H7 (cell line): ENCODE measurements at regions not wholly inside any gene's neighbourhood (a gene's known extent, or its start where the extent isn't known, plus 50 kb on each side); places are given as distances from the start of the nearest gene placed in this dataset.
"Not testable (repeated sequence)": the region's sequence is repeated elsewhere in the genome, so short reads cannot be mapped to it uniquely, and the experiment has no call there.

Experiments used
- DNase-seq: peaks from one replicate; pipeline ENCODE4 v3.0.0; 2012
- H3K27me3 ChIP-seq: 2 replicates; pipeline ENCODE4 v1.6.0; 2011; ENCODE audit warnings: mild to moderate bottlenecking, low read length; ENCODE audit not compliant: control insufficient read depth, insufficient read depth
- H3K36me3 ChIP-seq: replicated peaks from 2 replicates; pipeline ENCODE4 v1.5.1; 2011; ENCODE audit warnings: low read length; ENCODE audit not compliant: control insufficient read depth, insufficient read depth
- H3K4me3 ChIP-seq: 2 replicates; pipeline ENCODE4 v1.5.1; 2011; ENCODE audit warnings: low read depth, mild to moderate bottlenecking, control low read depth, low read length, moderate library complexity; ENCODE audit not compliant: insufficient read depth

DNA sequence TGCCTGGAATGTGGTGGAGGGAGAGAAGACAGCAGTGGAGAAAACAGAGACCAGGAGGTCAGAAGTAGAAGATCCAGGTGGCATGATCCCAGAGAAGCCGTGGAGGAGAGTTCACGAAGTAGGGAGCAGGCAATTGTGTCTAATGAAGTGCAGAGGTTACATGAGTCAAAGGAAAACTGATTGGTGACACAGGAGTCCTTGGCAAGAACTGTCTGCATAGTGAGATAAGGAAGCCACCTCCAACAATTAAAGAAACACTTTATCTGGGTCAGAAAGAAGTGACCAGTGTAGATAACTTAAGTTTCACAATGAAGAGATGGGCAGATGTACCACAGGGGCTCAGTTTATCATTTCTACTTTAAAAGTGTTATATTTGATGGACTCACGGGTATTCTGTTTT, 57.0 kb upstream of the PTH start:
- no peak for DNase-seq
- H3K27me3 ChIP-seq: no peaks in the 10 kb centered on the region
- H3K36me3 ChIP-seq: no peaks in the 10 kb centered on the region
- no peak overlapping the region for H3K4me3 ChIP-seq

DNA sequence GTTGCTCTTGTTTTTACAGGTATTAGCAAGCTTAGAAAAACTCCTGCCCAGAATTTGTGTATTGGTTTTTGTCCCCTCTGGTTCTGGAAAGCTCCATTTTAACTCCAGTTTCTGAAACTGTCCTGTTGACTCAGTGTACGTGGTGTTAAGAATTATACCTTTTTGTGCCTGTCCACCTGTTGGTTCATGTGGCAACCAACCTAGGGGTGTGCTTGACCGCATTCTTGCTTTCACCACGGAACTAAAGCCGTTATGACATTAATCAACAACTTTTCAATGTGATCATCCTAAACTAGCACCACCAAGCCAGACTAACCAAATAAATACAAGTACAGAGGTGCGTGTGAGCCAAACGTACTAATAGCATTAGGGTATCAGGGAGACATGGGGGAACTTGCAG, 56.0 kb upstream of the PTH start:
- no peak for DNase-seq
- Histone ChIP-seq H3K4me3 (no peak overlapping the region), H3K27me3 (no peaks in the 10 kb centered on the region), H3K36me3 (no peaks in the 10 kb centered on the region)

DNA sequence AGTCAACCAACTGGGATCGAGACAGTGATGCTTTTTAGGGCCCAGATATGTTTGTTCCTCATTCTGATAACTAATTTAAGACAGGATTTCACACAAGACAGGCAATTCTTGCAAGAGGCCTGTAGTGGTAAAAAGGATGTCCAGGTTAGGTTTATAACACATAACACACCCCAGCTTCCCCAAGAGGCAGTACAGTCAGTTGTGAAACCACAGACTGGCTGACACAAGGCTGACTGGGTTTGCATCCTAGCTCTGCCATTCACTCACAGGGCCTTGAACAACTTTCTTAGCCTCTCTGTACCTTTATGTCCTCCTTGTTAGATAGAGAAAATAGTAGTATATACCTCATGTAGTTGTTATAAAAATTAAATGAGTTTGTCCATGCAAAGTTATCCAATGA, 55.0 kb upstream of the PTH start:
- no peaks in the 10 kb centered on the region for H3K36me3 ChIP-seq
- H3K4me3 ChIP-seq: no peak overlapping the region
- no peak for DNase-seq
- no peaks in the 10 kb centered on the region for H3K27me3 ChIP-seq

DNA sequence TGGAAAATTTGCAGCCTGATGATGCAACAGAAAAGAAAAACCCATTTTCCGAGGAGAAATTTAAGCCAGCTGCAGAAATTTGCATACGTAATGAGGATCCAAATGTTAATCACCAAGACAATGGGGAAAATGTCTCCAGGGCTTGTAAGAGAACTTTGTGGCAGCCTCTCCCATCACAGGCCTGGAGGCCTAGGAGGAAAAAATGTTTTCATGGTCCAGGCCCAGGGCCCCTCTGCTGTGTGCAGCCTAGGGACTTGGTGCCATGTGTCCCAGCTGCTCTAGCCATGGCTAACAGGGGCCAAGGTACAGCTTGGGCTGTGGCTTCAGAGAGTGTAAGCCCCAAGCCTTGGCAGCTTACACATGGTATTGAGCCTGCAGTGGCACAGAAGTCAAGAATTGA, 50.3 kb upstream of the PTH start:
- H3K4me3 ChIP-seq, DNase-seq, H3K27me3 ChIP-seq, H3K36me3 ChIP-seq: not testable (repeated sequence)
